OCI-LY3 (cell line): ENCODE measurements at regions not wholly inside any gene's neighbourhood (a gene's known extent, or its start where the extent isn't known, plus 50 kb on each side); places are given as distances from the start of the nearest gene placed in this dataset.

Experiments
- H2AFZ ChIP-seq: fragments of 200-600, 300-600 bp; shearing (Covaris generic); 2 replicates; pipeline ENCODE4 v1.6.0; 2014; ENCODE audit warnings: antibody characterized with exemption, low read depth, low read length
- H3K27ac ChIP-seq: fragments of 200-600, 300-600 bp; sonication (generic); 2 replicates; pipeline ENCODE4 v1.5.1; 2014; ENCODE audit warnings: mild to moderate bottlenecking, low read length, moderate library complexity, mixed read lengths
- H3K27me3 ChIP-seq: fragments of 200-600, 300-600 bp; sonication (generic); 2 replicates; pipeline ENCODE4 v1.6.1; 2014; ENCODE audit warnings: low read depth, low read length, mixed read lengths
- H3K36me3 ChIP-seq: fragments of 200-600, 300-600 bp; sonication (generic); replicated peaks from 2 replicates; pipeline ENCODE3; 2014; ENCODE audit warnings: low read depth, low read length, mixed read lengths
- H3K4me1 ChIP-seq: fragments of 300-600, 200-600 bp; sonication (generic); 2 replicates; pipeline ENCODE4 v1.6.1; 2014; ENCODE audit warnings: low read length, mixed read lengths
- H3K4me2 ChIP-seq: fragments of 200-600, 300-600 bp; sonication (generic); 2 replicates; pipeline ENCODE4 v1.6.1; 2014; ENCODE audit warnings: low read length, mixed read lengths
- H3K4me3 ChIP-seq: fragments of 300-600, 200-600 bp; sonication (generic); 2 replicates; pipeline ENCODE4 v1.5.1; 2014; ENCODE audit warnings: antibody characterized with exemption, mild to moderate bottlenecking, low read length, moderate library complexity
- H3K79me2 ChIP-seq: fragments of 300-600, 200-600 bp; shearing (Covaris generic); 2 replicates; pipeline ENCODE4 v1.6.1; 2014; ENCODE audit warnings: mild to moderate bottlenecking, low read length, mixed read lengths
- H3K9ac ChIP-seq: fragments of 300-600, 200-600 bp; shearing (Covaris generic); 2 replicates; pipeline ENCODE4 v1.6.0; 2014; ENCODE audit warnings: mild to moderate bottlenecking, low read length, moderate library complexity
- H3K9me3 ChIP-seq: fragments of 200-600, 300-600 bp; shearing (Covaris generic); 2 replicates; pipeline ENCODE4 v1.6.1; 2014; ENCODE audit warnings: low read length, mixed read lengths; ENCODE audit not compliant: insufficient read depth
- H4K20me1 ChIP-seq: fragments of 200-600, 300-600 bp; sonication (generic); 2 replicates; pipeline ENCODE4 v1.6.1; 2016; ENCODE audit warnings: low read length, mixed read lengths; ENCODE audit not compliant: insufficient read depth
- CTCF ChIP-seq: fragments of 200-600, 300-600 bp; sonication (generic); IDR thresholded peaks from 2 replicates; pipeline ENCODE4 v1.5.1; 2014; ENCODE audit warnings: antibody characterized with exemption, low read length, low read depth
- EZH2phosphoT487 ChIP-seq: fragments of 200-600 bp; shearing (Covaris generic); IDR thresholded peaks from 2 replicates; pipeline ENCODE4 v1.6.1; 2018; ENCODE audit warnings: antibody characterized with exemption, mixed run types, low read depth

- no peak overlapping the region for H3K4me2 ChIP-seq
- TF ChIP-seq CTCF (peak; percentile 62), EZH2phosphoT487 (no peak)
- H3K4me1 ChIP-seq, result peaks cover 37% of the 10 kb centered on the region
- H3K9ac ChIP-seq, result no peak overlapping the region
- H3K4me3 ChIP-seq, result no peak overlapping the region
- no peak overlapping the region for H2AFZ ChIP-seq
- no peaks in the 10 kb centered on the region for H4K20me1 ChIP-seq
- no peaks in the 10 kb centered on the region for H3K9me3 ChIP-seq
- 0 out of 2 replicates have a peak, but pooled peaks cover 8% of the 10 kb centered on the region for H3K27me3 ChIP-seq
- H3K36me3 ChIP-seq, result no peaks in the 10 kb centered on the region
- no peak overlapping the region for H3K27ac ChIP-seq
- no peaks in the 10 kb centered on the region for H3K79me2 ChIP-seq
These were observed 67.2 kb upstream of the BMAL1 start for GRCh38 chr11:13210424-13210823.

- Histone ChIP-seq H2AFZ (no peak overlapping the region), H3K4me3 (no peak overlapping the region), H3K79me2 (no peaks in the 10 kb centered on the region), H3K9ac (no peak overlapping the region), H3K9me3 (no peaks in the 10 kb centered on the region), H3K4me1 (peaks cover 5% of the 10 kb centered on the region), H3K27me3 (0 out of 2 replicates have a peak, but pooled peaks cover 8% of the 10 kb centered on the region), H4K20me1 (no peaks in the 10 kb centered on the region), H3K27ac (no peak overlapping the region), H3K4me2 (no peak overlapping the region), H3K36me3 (no peaks in the 10 kb centered on the region)
- no peak for TF ChIP-seq CTCF
- no peak for TF ChIP-seq EZH2phosphoT487
These were observed 63.3 kb upstream of the BMAL1 start for GRCh38 chr11:13214276-13214675.

GRCh38 chr11:13215149-13215548 is 62.4 kb upstream of the BMAL1 start:
- H3K4me2 ChIP-seq, result no peak overlapping the region
- H3K4me1 ChIP-seq, result no peaks in the 10 kb centered on the region
- H3K9ac ChIP-seq, result no peak overlapping the region
- TF ChIP-seq CTCF (no peak), EZH2phosphoT487 (no peak)
- 0 out of 2 replicates have a peak, but pooled peaks cover 6% of the 10 kb centered on the region for H3K27me3 ChIP-seq
- no peak overlapping the region for H3K27ac ChIP-seq
- H4K20me1 ChIP-seq, result no peaks in the 10 kb centered on the region
- H3K9me3 ChIP-seq, result no peaks in the 10 kb centered on the region
- H3K4me3 ChIP-seq, result no peak overlapping the region
- H2AFZ ChIP-seq, result no peak overlapping the region
- H3K79me2 ChIP-seq, result no peaks in the 10 kb centered on the region
- H3K36me3 ChIP-seq, result no peaks in the 10 kb centered on the region

GRCh38 chr11:13216019-13216710 is 61.4 kb upstream of the BMAL1 start:
- Histone ChIP-seq H3K4me3 (no peak overlapping the region), H2AFZ (no peak overlapping the region), H3K36me3 (no peaks in the 10 kb centered on the region), H3K79me2 (no peaks in the 10 kb centered on the region), H3K9me3 (no peaks in the 10 kb centered on the region), H3K9ac (no peak overlapping the region), H4K20me1 (no peaks in the 10 kb centered on the region), H3K4me1 (no peaks in the 10 kb centered on the region), H3K4me2 (no peak overlapping the region), H3K27me3 (0 out of 2 replicates have a peak, but pooled peaks cover 6% of the 10 kb centered on the region), H3K27ac (no peak overlapping the region)
- TF ChIP-seq EZH2phosphoT487, result no peak
